Keratinocyte (primary cell): ENCODE measurements at regions not wholly inside any gene's neighbourhood (a gene's known extent, or its start where the extent isn't known, plus 50 kb on each side); places are given as distances from the start of the nearest gene placed in this dataset.
A peak's percentile ranks its signal among the peaks of the same experiment; 100 is the strongest.

Source experiments
- DNase-seq: peaks from one replicate; pipeline ENCODE4 v3.0.0-alpha.2; 2011; ENCODE audit warnings: low read depth, missing footprints, low spot score
- FAIRE-seq: peaks from 2 replicates; lab custom pipeline; 2011; peaks lifted over from hg19 to GRCh38; lab: Jason Lieb, UNC
- H2AFZ ChIP-seq: 2 replicates; pipeline ENCODE4 v1.6.0; 2012; ENCODE audit warnings: low read length, control low read depth, inconsistent platforms; ENCODE audit not compliant: control insufficient read depth
- H3K27ac ChIP-seq: 2 replicates; pipeline ENCODE4 v1.5.1; 2011; ENCODE audit warnings: low read length; ENCODE audit not compliant: control insufficient read depth, insufficient read depth
- H3K27me3 ChIP-seq: 3 replicates; pipeline ENCODE4 v1.6.0; 2011; ENCODE audit warnings: low read length; ENCODE audit not compliant: control insufficient read depth, insufficient read depth; ENCODE audit errors: extremely low read depth
- H3K36me3 ChIP-seq, 2 experiments: 2 replicates in 1 of 2; 3 replicates in 1 of 2; pipeline ENCODE4 v1.5.1; 2011; ENCODE audit warnings: low read length in 2 of 2, mild to moderate bottlenecking in 1 of 2; ENCODE audit not compliant: control insufficient read depth in 2 of 2, insufficient read depth in 2 of 2; ENCODE audit errors: extremely low read depth in 1 of 2
- H3K4me1 ChIP-seq: 3 replicates; pipeline ENCODE4 v1.5.1; 2011; ENCODE audit warnings: low read length; ENCODE audit not compliant: control insufficient read depth, insufficient read depth; ENCODE audit errors: extremely low read depth
- H3K4me2 ChIP-seq: 3 replicates; pipeline ENCODE4 v1.6.0; 2011; ENCODE audit warnings: low read depth, low read length; ENCODE audit not compliant: control insufficient read depth, insufficient read depth; ENCODE audit errors: extremely low read depth
- H3K4me3 ChIP-seq, 3 experiments: fragments of 200-600 bp in 1 of 3; sonication (generic) in 1 of 3; 2 replicates in 2 of 3; 3 replicates in 1 of 3; pipeline ENCODE4 v1.5.1; 2011 to 2016; ENCODE audit warnings: low read length in 3 of 3, mild to moderate bottlenecking in 3 of 3, control low read depth in 2 of 3, inconsistent platforms in 1 of 3, low read depth in 1 of 3, mixed read lengths in 1 of 3, mixed run types in 1 of 3, moderate library complexity in 1 of 3; ENCODE audit not compliant: control insufficient read depth in 2 of 3, insufficient read depth in 2 of 3; ENCODE audit errors: extremely low read depth in 1 of 3
- H3K79me2 ChIP-seq: 2 replicates; pipeline ENCODE4 v1.6.0; 2012; ENCODE audit warnings: low read length; ENCODE audit not compliant: control insufficient read depth, insufficient read depth
- H3K9ac ChIP-seq: 3 replicates; pipeline ENCODE4 v1.6.0; 2011; ENCODE audit warnings: low read length; ENCODE audit not compliant: control insufficient read depth, insufficient read depth; ENCODE audit errors: extremely low read depth
- H3K9me1 ChIP-seq: 3 replicates; pipeline ENCODE4 v1.6.0; 2011; ENCODE audit warnings: low read length; ENCODE audit not compliant: control insufficient read depth, insufficient read depth; ENCODE audit errors: extremely low read depth
- H3K9me3 ChIP-seq: 2 replicates; pipeline ENCODE4 v1.5.1; 2012; ENCODE audit warnings: low read depth, low read length; ENCODE audit not compliant: control insufficient read depth
- H4K20me1 ChIP-seq: 3 replicates; pipeline ENCODE4 v1.6.0; 2011; ENCODE audit warnings: low read length; ENCODE audit not compliant: control insufficient read depth, insufficient read depth; ENCODE audit errors: extremely low read depth
- CTCF ChIP-seq, 3 experiments: IDR thresholded peaks in 1 of 3; conservative IDR thresholded peaks in 1 of 3; optimal IDR thresholded peaks in 1 of 3; 2 replicates in 2 of 3; 3 replicates in 1 of 3; pipeline versions ENCODE3 to v1.5.1; 2011; ENCODE audit warnings: low read length in 3 of 3, mild to moderate bottlenecking in 3 of 3, moderate library complexity in 2 of 3, control low read depth in 1 of 3, inconsistent platforms in 1 of 3; ENCODE audit not compliant: insufficient read depth in 2 of 3; ENCODE audit errors: extremely low read depth in 1 of 3
- EZH2 ChIP-seq: IDR thresholded peaks from one replicate; pipeline ENCODE4 v1.6.1; 2012; ENCODE audit warnings: inconsistent platforms, mild to moderate bottlenecking, low read length, moderate library complexity
- dilution Hi-C: fragments of 300-500 bp; cut with MboI; formaldehyde crosslinking; loops from one replicate; pipeline ENCODE4 v1.7.0; 2020; ENCODE audit warnings: low sequenced_read_pairs; ENCODE audit not compliant: extremely low pct_ligation_motif_present

- Histone ChIP-seq H3K79me2 (no peaks in the 10 kb centered on the region), H3K4me2 (peak overlapping the region; percentile 29), H3K4me1 (no peaks in the 10 kb centered on the region), H3K9ac (no peak overlapping the region), H2AFZ (no peak overlapping the region), H3K36me3 (no peaks in the 10 kb centered on the region), H3K4me3 (no peak overlapping the region), H3K9me1 (no peaks in the 10 kb centered on the region), H4K20me1 (no peaks in the 10 kb centered on the region), H3K27ac (no peak overlapping the region), H3K27me3 (no peaks in the 10 kb centered on the region), H3K9me3 (no peaks in the 10 kb centered on the region)
- FAIRE-seq = peak; percentile 83
- no peak for TF ChIP-seq CTCF (optimal IDR thresholded peaks at IDR 0.05 in 1 of 3, IDR thresholded peaks at IDR 0.05 in 1 of 3, conservative IDR thresholded peaks at IDR 0.05 in 1 of 3; ENCODE audit: extremely low read depth in 1 of 3, insufficient read depth in 2 of 3, low read length in 3 of 3)
- no peak for TF ChIP-seq EZH2
- DNase-seq = no peak
- dilution Hi-C loops = no loop called here
These were observed 1441.2 kb downstream of the PCDH7 start for GRCh38 chr4:32161392-32161791.

- DNase-seq = no peak
- Histone ChIP-seq H3K4me1 (no peaks in the 10 kb centered on the region), H3K4me3 (no peak overlapping the region), H3K9me3 (no peaks in the 10 kb centered on the region), H3K9me1 (no peaks in the 10 kb centered on the region), H3K4me2 (no peak overlapping the region), H3K36me3 (no peaks in the 10 kb centered on the region), H4K20me1 (no peaks in the 10 kb centered on the region), H3K79me2 (no peaks in the 10 kb centered on the region), H3K9ac (no peak overlapping the region), H3K27me3 (no peaks in the 10 kb centered on the region), H3K27ac (no peak overlapping the region), H2AFZ (peak overlapping the region; percentile 23)
- no peak for FAIRE-seq
- TF ChIP-seq EZH2 (no peak), CTCF (optimal IDR thresholded peaks at IDR 0.05 in 1 of 3, IDR thresholded peaks at IDR 0.05 in 1 of 3, conservative IDR thresholded peaks at IDR 0.05 in 1 of 3; ENCODE audit: extremely low read depth in 1 of 3, insufficient read depth in 2 of 3, low read length in 3 of 3) (no peak)
- dilution Hi-C loops = no loop called here
These were observed 1443.0 kb downstream of the PCDH7 start for GRCh38 chr4:32163125-32163524.
